ENCODE measurements at regions not wholly inside any gene's neighbourhood (a gene's known extent, or its start where the extent isn't known, plus 50 kb on each side); places are given as distances from the start of the nearest gene placed in this dataset.

DNA sequence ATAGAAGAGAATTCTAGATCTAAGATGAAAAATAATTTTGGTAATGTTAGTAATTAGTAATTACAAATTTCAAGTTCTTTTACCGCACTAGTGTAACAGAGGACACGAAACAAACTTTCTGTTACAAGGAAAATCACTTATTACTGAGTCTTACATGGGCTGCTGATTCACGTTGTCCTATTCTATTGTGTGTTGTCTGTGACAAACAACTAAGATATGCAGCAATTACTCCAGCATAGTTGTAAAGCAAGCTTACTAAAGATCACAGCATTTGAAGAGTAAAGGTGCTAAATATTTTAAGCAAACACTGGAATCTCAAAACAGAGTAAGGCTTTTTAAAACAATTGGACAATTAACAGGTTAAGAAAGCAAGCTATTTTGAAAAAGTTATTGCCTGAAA is 502.3 kb downstream of the KCNT2 start:
- no peak for TF ChIP-seq CTCF (IDR thresholded peaks at IDR 0.05)
- Histone ChIP-seq H3K36me3 (no peaks in the 10 kb centered on the region), H3K4me1 (no peaks in the 10 kb centered on the region), H3K27me3 (ENCODE audit: low read depth) (no peaks in the 10 kb centered on the region), H3K27ac (no peak overlapping the region), H3K4me3 (no peak overlapping the region), H3K9me3 (peaks cover 5% of the 10 kb centered on the region)
- no peak for DNase-seq
- no peak for ATAC-seq
- intact Hi-C loops (cut with DNase I): no loop called here

GRCh38 chr1:196102826-196103225 is 505.4 kb downstream of the KCNT2 start:
- intact Hi-C loops (cut with DNase I): no loop called here
- no peak for DNase-seq
- Histone ChIP-seq H3K9me3 (peaks cover 5% of the 10 kb centered on the region), H3K4me3 (no peak overlapping the region), H3K27me3 (ENCODE audit: low read depth) (no peaks in the 10 kb centered on the region), H3K4me1 (no peaks in the 10 kb centered on the region), H3K36me3 (no peaks in the 10 kb centered on the region), H3K27ac (no peak overlapping the region)
- TF ChIP-seq CTCF (IDR thresholded peaks at IDR 0.05): no peak
- ATAC-seq: no peak

DNA sequence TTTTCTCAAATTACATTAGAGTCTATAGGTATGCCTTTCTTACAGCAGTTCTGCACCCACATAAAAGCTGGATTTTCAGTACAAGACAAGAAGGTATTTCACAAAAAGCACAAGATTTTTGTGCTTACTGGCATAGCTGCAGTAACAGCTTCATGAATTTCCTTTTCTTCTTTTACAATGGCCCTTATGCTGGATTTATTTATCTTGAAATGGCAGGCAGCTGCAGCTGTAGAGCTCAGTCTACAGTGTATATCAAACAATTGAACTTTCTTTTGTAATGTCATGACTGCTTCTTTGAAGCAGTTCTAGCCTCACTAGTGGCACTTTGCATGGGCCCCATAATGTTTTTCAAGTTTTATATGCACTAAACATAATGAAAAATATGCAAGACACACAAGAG is 510.2 kb downstream of the KCNT2 start:
- DNase-seq (no peak), ATAC-seq (no peak)
- Histone ChIP-seq H3K36me3 (no peaks in the 10 kb centered on the region), H3K4me1 (no peaks in the 10 kb centered on the region), H3K27me3 (ENCODE audit: low read depth) (no peaks in the 10 kb centered on the region), H3K9me3 (peaks cover 1% of the 10 kb centered on the region), H3K27ac (no peak overlapping the region), H3K4me3 (no peak overlapping the region)
- TF ChIP-seq CTCF (IDR thresholded peaks at IDR 0.05): no peak
- intact Hi-C loops (cut with DNase I): no loop called here

- Histone ChIP-seq H3K4me1 (no peaks in the 10 kb centered on the region), H3K27me3 (ENCODE audit: low read depth) (no peaks in the 10 kb centered on the region), H3K4me3 (no peak overlapping the region), H3K36me3 (no peaks in the 10 kb centered on the region), H3K27ac (no peak overlapping the region), H3K9me3 (no peaks in the 10 kb centered on the region)
- no peak for TF ChIP-seq CTCF (IDR thresholded peaks at IDR 0.05)
- DNase-seq (no peak), ATAC-seq (no peak)
- intact Hi-C loops (cut with DNase I): no loop called here
These were observed 513.4 kb downstream of the KCNT2 start for GRCh38 chr1:196094821-196095220.

GRCh38 chr1:196091397-196092135 is 516.7 kb downstream of the KCNT2 start:
- no peak for TF ChIP-seq CTCF (IDR thresholded peaks at IDR 0.05)
- H3K4me1 ChIP-seq: no peaks in the 10 kb centered on the region
- DNase-seq (no peak), ATAC-seq (no peak)
- H3K27ac ChIP-seq: no peak overlapping the region
- no peak overlapping the region for H3K4me3 ChIP-seq
- no peaks in the 10 kb centered on the region for H3K9me3 ChIP-seq
- intact Hi-C loops (cut with DNase I): no loop called here
- no peaks in the 10 kb centered on the region for H3K27me3 ChIP-seq (ENCODE audit: low read depth)
- H3K36me3 ChIP-seq: no peaks in the 10 kb centered on the region
